Globus pallidus (tissue), 1 donor: ENCODE measurements at regions not wholly inside any gene's neighbourhood (a gene's known extent, or its start where the extent isn't known, plus 50 kb on each side); places are given as distances from the start of the nearest gene placed in this dataset.

Source experiments
- DNase-seq: peaks from one replicate; pipeline ENCODE4 v3.0.0-alpha.2; 2015; ENCODE audit warnings: low spot score

DNA sequence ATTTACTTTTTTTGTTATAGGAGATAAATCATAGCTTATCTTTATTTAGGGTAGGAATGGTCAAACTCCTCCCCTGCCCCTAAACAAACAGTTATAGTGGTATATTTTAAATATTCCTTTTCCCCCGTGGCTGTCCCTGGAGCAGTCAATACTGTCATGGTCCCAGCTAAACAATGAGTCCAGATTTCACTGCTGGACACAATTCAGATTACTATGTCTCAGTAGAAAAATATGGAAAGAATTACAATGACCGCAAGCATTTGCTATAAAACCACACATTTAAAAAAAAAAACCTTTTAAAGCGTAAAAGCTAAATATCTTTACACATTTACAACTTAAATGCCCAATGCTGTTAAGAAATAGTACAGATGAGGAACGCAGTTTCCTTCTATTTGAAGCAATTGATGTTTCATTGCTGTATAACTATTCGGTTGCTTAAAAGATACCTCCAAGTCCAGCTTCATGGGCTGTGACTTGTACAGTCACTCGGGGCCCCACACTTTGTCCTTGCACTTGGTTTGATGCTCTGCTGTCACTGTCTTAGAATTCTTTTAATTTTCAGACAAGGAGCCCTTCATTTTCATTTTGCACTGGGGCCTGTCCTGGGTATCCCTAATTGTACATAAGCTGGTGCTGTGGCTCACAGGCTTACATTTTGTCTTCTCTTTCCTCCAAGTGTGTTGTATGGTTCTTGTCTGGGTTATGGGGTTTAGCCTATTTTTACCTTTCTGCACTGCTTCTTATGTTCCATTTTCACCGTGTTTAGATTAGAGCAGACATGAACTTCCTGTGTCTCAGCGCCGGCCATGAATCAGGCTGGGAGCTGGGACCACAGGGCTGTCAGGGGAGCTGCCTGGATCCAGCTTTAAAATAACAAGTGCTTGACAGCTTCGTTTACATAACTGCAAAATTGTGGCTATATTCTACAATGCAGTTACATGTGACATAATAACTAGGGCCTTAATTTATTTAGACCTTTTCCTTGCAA, 530.2 kb upstream of the FZD8 start:
- DNase-seq, result no peak

GRCh38 chr10:36171556-36171952, 529.5 kb upstream of the FZD8 start:
- no peak for DNase-seq

GRCh38 chr10:36170943-36171501, 528.9 kb upstream of the FZD8 start:
- no peak for DNase-seq

- DNase-seq, result no peak
Measured at GRCh38 chr10:36170142-36170719, 528.1 kb upstream of the FZD8 start.

GRCh38 chr10:36168777-36169176, 526.7 kb upstream of the FZD8 start:
- no peak for DNase-seq

GRCh38 chr10:36164556-36165504, 522.7 kb upstream of the FZD8 start:
- DNase-seq, result no peak

DNA sequence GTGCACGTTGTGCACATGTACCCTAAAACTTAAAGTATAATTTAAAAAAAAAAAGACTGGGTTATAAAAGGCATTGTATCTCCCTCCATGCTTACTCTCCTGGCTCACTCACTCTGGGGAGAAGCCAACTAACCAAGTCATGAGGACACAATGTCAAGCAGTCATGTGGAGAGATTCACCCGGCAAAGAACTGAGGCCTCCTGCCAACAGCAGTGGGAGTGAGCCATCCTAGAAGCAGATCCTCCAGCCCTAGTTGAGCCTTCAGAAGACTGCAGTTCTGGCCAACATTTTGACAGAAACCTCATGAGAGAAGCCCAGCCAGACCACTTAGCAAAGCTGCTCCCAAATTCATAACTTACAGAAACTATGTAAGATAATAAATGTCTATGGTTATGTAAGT, 521.7 kb upstream of the FZD8 start:
- DNase-seq, result no peak

DNA sequence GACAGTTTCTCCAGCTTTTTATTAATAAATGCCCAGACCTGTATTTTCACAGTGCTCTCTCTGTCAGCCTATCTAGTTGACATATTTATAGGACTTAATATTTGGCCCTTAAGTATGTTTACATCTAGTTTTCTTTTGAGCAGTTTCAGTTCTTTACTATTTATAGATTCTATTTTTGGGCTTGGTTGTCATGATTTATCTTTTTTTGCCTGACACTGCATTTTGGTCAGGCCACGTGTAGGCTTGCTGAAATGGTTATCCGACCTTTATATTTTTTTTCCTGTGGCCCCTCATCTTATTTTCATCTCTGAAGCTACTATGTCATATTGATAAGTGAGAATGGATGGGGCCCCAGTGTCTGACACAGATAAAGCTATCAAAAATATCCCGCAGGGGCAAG, 515.4 kb upstream of the FZD8 start:
- DNase-seq, result no peak

GRCh38 chr10:36148207-36148606, 506.1 kb upstream of the FZD8 start:
- no peak for DNase-seq

- DNase-seq, result no peak
Measured at GRCh38 chr10:36147529-36147928, 505.4 kb upstream of the FZD8 start.

GRCh38 chr10:36141856-36142560, 499.9 kb upstream of the FZD8 start:
- no peak for DNase-seq

DNA sequence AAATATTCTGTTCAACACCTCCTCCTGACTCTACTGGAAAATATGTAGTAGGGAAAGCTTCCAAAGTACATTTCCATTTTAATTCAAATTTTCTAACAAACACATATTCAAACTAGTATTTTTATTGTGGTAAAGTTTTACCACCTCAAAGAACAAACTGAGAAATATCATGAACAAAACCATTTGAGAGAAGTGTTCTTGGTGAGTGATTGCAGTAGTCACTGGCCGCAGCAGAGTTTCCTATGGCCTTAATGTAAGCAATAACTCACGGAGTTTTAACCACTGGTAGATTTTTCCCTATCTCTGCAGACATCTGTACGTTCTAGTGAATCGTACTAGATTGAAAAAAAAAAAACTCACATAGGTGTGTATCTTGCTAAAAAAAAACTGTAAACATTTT, 487.0 kb upstream of the FZD8 start:
- no peak for DNase-seq

DNA sequence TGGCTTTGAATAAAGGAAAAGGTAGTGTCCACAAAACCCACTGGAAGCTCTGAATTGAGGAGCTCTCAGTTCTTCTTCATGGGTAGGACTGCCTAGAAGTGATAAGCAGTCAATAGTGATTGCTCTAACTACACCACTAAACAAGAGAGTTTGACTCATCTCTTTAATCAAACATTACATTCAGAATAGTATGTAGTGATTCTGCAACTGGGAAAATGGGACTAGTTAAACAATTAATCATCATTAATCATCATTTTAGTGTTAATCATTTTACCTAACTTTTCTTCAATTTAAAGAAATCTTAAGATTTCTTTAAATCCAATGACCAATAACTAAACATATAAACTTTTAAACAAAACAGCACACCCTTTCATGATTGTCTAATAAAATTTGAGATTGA, 484.0 kb upstream of the FZD8 start:
- DNase-seq, result no peak

GRCh38 chr10:36119455-36119854, 477.4 kb upstream of the FZD8 start:
- DNase-seq, result no peak

DNA sequence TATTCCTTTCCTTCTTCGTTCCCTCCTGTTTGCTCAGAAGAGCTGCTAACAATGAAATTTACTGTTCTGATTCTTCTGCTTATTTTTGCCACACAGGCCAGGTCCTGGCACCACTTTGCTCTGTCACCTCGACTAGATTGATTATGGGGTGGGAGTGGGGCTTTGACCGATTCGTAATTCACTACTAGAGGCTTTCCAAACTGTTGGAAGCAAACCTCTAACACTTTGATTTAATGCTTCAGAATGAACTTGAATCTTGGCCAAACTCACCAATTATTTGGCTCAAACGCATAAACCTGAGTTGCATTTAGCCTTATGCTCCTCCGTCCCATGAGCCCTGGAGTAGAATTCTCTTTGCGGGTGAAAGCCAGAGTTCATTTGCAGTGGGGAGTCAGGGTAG, 476.2 kb upstream of the FZD8 start:
- no peak for DNase-seq

DNA sequence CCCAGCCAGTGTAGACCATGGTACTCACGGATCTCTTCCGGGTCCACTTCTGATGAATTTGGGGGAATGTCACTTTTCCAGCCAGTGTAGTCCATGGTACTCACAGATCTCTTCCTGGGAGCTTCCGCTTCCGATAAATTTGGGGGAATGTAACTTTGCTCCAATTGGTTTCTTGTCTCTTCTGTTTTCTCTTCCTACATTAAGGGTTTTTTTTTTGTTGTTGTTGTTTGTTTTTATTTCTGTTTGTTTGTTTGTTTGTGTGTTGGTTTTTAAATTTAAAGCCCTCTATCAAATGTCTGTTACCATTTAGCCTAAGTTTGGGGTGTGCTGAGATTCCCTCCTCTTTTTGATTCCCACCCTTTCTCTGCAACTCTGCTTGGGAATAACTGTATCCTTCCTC, 475.8 kb upstream of the FZD8 start:
- no peak for DNase-seq

DNA sequence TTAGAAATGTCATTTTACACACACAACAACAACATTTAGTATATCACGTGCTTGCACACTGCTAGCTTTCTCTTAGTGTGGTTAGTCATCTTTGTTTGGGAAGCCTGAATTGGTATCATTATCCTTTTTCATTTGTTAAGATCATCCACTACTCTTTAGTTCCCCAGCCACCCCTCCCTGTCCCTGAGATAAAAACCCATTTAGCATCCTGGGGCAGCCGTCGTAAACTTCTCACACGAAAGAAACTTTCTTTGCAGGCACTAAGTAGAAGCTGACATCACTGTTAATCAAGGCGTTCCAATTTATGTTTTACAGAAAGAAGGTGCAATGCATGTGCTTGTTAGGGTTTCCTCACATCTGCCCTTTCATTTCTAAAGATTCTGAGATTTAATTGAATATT, 475.1 kb upstream of the FZD8 start:
- no peak for DNase-seq

- DNase-seq, result no peak
Measured at GRCh38 chr10:36116731-36117130, 474.6 kb upstream of the FZD8 start.

DNA sequence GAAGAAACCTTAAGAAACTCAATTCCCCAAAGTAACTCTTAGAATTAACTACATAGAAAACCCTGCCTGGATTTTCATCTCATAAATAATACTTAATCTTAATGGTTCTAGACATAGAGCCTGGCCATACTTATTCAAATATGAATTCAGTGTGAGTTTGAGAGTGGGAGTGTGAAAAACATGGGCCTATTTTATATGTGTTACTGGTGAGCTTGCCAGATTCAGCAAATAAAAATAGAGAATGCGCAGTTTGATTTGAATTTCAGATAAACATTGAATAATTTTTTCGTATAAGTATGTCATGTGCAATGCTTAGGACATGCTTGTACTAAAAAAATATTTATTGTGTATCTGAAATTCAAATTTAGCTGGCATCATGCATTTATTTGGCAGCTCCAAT, 473.9 kb upstream of the FZD8 start:
- DNase-seq, result no peak

GRCh38 chr10:36115364-36115763, 473.3 kb upstream of the FZD8 start:
- DNase-seq, result no peak

GRCh38 chr10:36114913-36115312, 472.8 kb upstream of the FZD8 start:
- DNase-seq, result no peak

DNA sequence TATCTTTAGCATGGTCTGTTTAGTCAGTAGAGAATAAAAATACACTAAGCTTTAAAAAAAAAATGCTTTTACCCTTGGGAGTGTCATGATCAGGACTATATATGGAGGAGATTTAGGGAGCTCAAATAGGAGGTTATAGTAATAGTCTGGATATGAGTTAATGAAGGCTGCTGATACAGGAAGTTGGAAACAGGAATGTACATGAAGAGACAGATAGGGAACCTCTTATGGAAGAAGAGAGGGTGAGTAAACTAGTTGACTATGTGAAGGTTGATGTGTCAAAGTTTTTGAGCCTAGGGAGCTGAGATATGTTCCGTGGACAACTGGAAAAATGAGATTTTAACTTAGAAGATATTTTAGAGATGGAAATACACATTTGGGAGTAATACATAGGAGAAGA, 472.0 kb upstream of the FZD8 start:
- DNase-seq, result no peak
